Endothelial cell (in vitro differentiated cells): ENCODE measurements at regions not wholly inside any gene's neighbourhood (a gene's known extent, or its start where the extent isn't known, plus 50 kb on each side); places are given as distances from the start of the nearest gene placed in this dataset.

Experiments used
- DNase-seq: peaks from one replicate; pipeline ENCODE4 v3.0.0; 2021; ENCODE audit warnings: low spot score
- H3K27ac Mint-ChIP-seq: one replicate; pipeline ENCODE4 v1.8.0; 2021; ENCODE audit warnings: mixed read lengths, inconsistent platforms; ENCODE audit not compliant: unreplicated experiment
- H3K27me3 Mint-ChIP-seq: one replicate; pipeline ENCODE4 v1.8.0; 2021; ENCODE audit warnings: mild to moderate bottlenecking, moderate library complexity, mixed read lengths, inconsistent platforms; ENCODE audit not compliant: unreplicated experiment
- H3K36me3 Mint-ChIP-seq: one replicate; pipeline ENCODE4 v1.8.0; 2021; ENCODE audit warnings: mild to moderate bottlenecking, low read depth, mixed read lengths, inconsistent platforms; ENCODE audit not compliant: unreplicated experiment
- H3K4me1 Mint-ChIP-seq: one replicate; pipeline ENCODE4 v1.8.0; 2021; ENCODE audit warnings: mild to moderate bottlenecking, mixed read lengths, inconsistent platforms; ENCODE audit not compliant: unreplicated experiment
- H3K4me3 Mint-ChIP-seq: one replicate; pipeline ENCODE4 v1.8.0; 2021; ENCODE audit warnings: mild to moderate bottlenecking, mixed read lengths, inconsistent platforms; ENCODE audit not compliant: unreplicated experiment
- H3K9me3 Mint-ChIP-seq: one replicate; pipeline ENCODE4 v1.8.0; 2021; ENCODE audit warnings: mixed read lengths, inconsistent platforms; ENCODE audit not compliant: unreplicated experiment
- CTCF ChIP-seq: fragments of 200-600 bp; sonication (generic); IDR thresholded peaks from one replicate; pipeline ENCODE4 v1.5.0; 2021; ENCODE audit warnings: antibody characterized with exemption; ENCODE audit not compliant: unreplicated experiment

- H3K4me3 Mint-ChIP-seq = no peak overlapping the region
- H3K9me3 Mint-ChIP-seq = no peaks in the 10 kb centered on the region
- H3K27me3 Mint-ChIP-seq = peaks cover 9% of the 10 kb centered on the region
- no peak overlapping the region for H3K27ac Mint-ChIP-seq
- no peak for DNase-seq
- no peaks in the 10 kb centered on the region for H3K4me1 Mint-ChIP-seq
- no peak for TF ChIP-seq CTCF
- H3K36me3 Mint-ChIP-seq = no peaks in the 10 kb centered on the region
Observed at GRCh38 chr1:21355956-21356355, 65.7 kb upstream of the ECE1 start.

GRCh38 chr1:21352586-21352985 lies 62.3 kb upstream of the ECE1 start:
- Mint-ChIP-seq H3K4me3 (no peak overlapping the region), H3K4me1 (no peaks in the 10 kb centered on the region), H3K27ac (no peak overlapping the region), H3K36me3 (no peaks in the 10 kb centered on the region), H3K9me3 (no peaks in the 10 kb centered on the region), H3K27me3 (peaks cover 7% of the 10 kb centered on the region)
- no peak for TF ChIP-seq CTCF
- DNase-seq = no peak

- H3K4me1 Mint-ChIP-seq = no peaks in the 10 kb centered on the region
- DNase-seq = no peak
- no peak overlapping the region for H3K27ac Mint-ChIP-seq
- no peak overlapping the region for H3K4me3 Mint-ChIP-seq
- no peak for TF ChIP-seq CTCF
- H3K36me3 Mint-ChIP-seq = no peaks in the 10 kb centered on the region
- H3K9me3 Mint-ChIP-seq = no peaks in the 10 kb centered on the region
- peaks cover 6% of the 10 kb centered on the region for H3K27me3 Mint-ChIP-seq
Observed at GRCh38 chr1:21351901-21352300, 61.6 kb upstream of the ECE1 start.

- no peak for TF ChIP-seq CTCF
- Mint-ChIP-seq H3K27me3 (peaks cover 3% of the 10 kb centered on the region), H3K4me1 (no peaks in the 10 kb centered on the region), H3K27ac (no peak overlapping the region), H3K4me3 (no peak overlapping the region), H3K9me3 (no peaks in the 10 kb centered on the region), H3K36me3 (no peaks in the 10 kb centered on the region)
- DNase-seq = no peak
Observed at GRCh38 chr1:21350202-21350885, 60.1 kb upstream of the ECE1 start.

GRCh38 chr1:21349693-21350092 lies 59.4 kb upstream of the ECE1 start:
- Mint-ChIP-seq H3K4me3 (no peak overlapping the region), H3K36me3 (no peaks in the 10 kb centered on the region), H3K4me1 (no peaks in the 10 kb centered on the region), H3K27me3 (peaks cover 3% of the 10 kb centered on the region), H3K27ac (no peak overlapping the region), H3K9me3 (no peaks in the 10 kb centered on the region)
- TF ChIP-seq CTCF = no peak
- no peak for DNase-seq
